Right lobe of liver (tissue), 4 donors: ENCODE measurements at regions not wholly inside any gene's neighbourhood (a gene's known extent, or its start where the extent isn't known, plus 50 kb on each side); places are given as distances from the start of the nearest gene placed in this dataset.

Source experiments
- POLR2A ChIP-seq: fragments of 450-650 bp; IDR thresholded peaks from one replicate; pipeline ENCODE4 v1.6.1; 2017; ENCODE audit warnings: antibody characterized with exemption, mild to moderate bottlenecking
- TF ChIP-seq, protein P1 (sequence below), 4 donors: fragments of 200-600 bp in 3 of 4; fragments of 450-650 bp in 1 of 4; IDR thresholded peaks; one replicate each; pipeline versions ENCODE4 v1.5.1 to v1.8.0; 2016 to 2022; ENCODE audit warnings: antibody characterized with exemption in 4 of 4, mild to moderate bottlenecking in 2 of 4
- donor health status: DM: no; HTN: no; CAD: no.
- donor health status: DM: no; HTN: no; CAD: no.
- donor health status: DM: no; HTN: yes; CAD: no.

DNA sequence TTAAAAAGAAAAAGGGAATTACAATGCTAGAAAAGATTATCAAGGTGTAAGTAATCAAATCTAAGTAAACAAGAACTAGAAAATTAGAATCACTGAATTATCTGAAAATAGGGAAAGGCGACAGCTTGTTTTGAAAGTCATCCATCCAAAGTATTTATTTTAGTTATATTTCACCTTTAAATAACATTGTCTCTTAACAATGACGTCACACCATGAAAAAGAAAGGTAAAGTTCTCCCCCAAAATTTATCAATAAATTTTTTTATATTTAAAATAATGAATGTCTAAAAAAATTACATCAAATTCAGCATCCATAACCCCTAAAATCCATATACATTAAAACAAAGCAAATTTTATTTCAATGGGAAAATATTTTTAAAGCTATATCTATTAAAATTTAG, 223.2 kb downstream of the RERGL start:
- TF ChIP-seq, protein P1, sequence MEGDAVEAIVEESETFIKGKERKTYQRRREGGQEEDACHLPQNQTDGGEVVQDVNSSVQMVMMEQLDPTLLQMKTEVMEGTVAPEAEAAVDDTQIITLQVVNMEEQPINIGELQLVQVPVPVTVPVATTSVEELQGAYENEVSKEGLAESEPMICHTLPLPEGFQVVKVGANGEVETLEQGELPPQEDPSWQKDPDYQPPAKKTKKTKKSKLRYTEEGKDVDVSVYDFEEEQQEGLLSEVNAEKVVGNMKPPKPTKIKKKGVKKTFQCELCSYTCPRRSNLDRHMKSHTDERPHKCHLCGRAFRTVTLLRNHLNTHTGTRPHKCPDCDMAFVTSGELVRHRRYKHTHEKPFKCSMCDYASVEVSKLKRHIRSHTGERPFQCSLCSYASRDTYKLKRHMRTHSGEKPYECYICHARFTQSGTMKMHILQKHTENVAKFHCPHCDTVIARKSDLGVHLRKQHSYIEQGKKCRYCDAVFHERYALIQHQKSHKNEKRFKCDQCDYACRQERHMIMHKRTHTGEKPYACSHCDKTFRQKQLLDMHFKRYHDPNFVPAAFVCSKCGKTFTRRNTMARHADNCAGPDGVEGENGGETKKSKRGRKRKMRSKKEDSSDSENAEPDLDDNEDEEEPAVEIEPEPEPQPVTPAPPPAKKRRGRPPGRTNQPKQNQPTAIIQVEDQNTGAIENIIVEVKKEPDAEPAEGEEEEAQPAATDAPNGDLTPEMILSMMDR (IDR thresholded peaks at IDR 0.05): no peak
- TF ChIP-seq POLR2A: no peak
